ENCODE measurements at regions not wholly inside any gene's neighbourhood (a gene's known extent, or its start where the extent isn't known, plus 50 kb on each side); places are given as distances from the start of the nearest gene placed in this dataset.
"Not testable (repeated sequence)": the region's sequence is repeated elsewhere in the genome, so short reads cannot be mapped to it uniquely, and the experiment has no call there.

DNA sequence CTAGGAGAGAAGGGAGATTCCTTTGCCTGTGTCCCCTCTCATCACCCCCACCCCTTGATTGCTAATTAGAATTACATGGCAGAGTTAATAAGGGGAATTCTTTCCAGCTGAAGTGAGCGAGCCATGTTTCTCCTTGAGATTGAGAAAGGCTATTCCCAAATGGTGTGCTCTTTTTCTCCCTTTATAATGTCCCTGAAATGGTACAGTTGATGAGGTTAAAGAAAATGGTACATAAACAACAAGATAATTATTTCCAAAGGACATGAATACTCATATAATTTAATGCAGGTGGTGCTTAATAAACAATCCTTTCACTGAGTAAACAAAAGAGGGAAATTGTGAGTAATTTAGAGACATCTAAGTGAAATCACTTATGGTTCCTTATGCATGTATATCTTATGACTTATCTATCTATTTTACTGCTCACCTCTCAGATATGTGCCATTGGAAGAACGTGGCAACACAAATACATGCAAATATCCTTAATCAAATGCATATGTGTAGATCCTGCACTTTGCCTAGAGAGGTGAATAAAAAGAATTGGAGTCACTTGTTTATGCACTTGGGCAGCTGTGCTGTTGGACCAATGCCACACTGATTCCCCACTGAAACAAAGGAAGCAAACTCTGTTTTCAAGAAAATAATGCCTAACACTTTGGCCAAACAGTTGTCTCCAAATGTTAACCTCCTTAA is 106.6 kb upstream of the WDR44 start:
- Histone ChIP-seq H3K9me3 (ENCODE audit: control insufficient read depth, low read length) (no peaks in the 10 kb centered on the region), H3K27me3 (ENCODE audit: control insufficient read depth in 1 of 2, insufficient read depth in 2 of 2, low read length in 1 of 2) (no peaks in the 10 kb centered on the region), H3K4me1 (ENCODE audit: control insufficient read depth in 1 of 2, insufficient read depth in 2 of 2, low read length in 2 of 2) (no peaks in the 10 kb centered on the region), H3K27ac (ENCODE audit: low read depth in 1 of 2, low read length in 2 of 2) (no peak overlapping the region), H3K4me3 (ENCODE audit: low read length in 2 of 2) (no peak overlapping the region), H3K36me3 (ENCODE audit: control insufficient read depth in 1 of 2, insufficient read depth in 2 of 2, low read length in 1 of 2) (no peaks in the 10 kb centered on the region)
- DNase-seq (no peak), ATAC-seq (ENCODE audit: low FRiP score) (no peak)
- intact Hi-C loops (cut with DNase I) = no loop called here
- 45 to 58% methylated on average over 2 of the region's 2 CpGs for WGBS, 2 donors

GRCh38 chrX:118239913-118240698 is 105.8 kb upstream of the WDR44 start:
- Histone ChIP-seq H3K36me3 (ENCODE audit: control insufficient read depth in 1 of 2, insufficient read depth in 2 of 2, low read length in 1 of 2) (no peaks in the 10 kb centered on the region), H3K4me3 (ENCODE audit: low read length in 2 of 2) (no peak overlapping the region), H3K27me3 (ENCODE audit: control insufficient read depth in 1 of 2, insufficient read depth in 2 of 2, low read length in 1 of 2) (no peaks in the 10 kb centered on the region), H3K4me1 (ENCODE audit: control insufficient read depth in 1 of 2, insufficient read depth in 2 of 2, low read length in 2 of 2) (no peaks in the 10 kb centered on the region), H3K9me3 (ENCODE audit: control insufficient read depth, low read length) (no peaks in the 10 kb centered on the region), H3K27ac (ENCODE audit: low read depth in 1 of 2, low read length in 2 of 2) (no peak overlapping the region)
- intact Hi-C loops (cut with DNase I) = no loop called here
- no peak for DNase-seq
- no peak for ATAC-seq (ENCODE audit: low FRiP score)
- WGBS, 2 donors = 34 to 46% methylated on average over 6 of the region's 6 CpGs

- H3K4me1 ChIP-seq (ENCODE audit: control insufficient read depth in 1 of 2, insufficient read depth in 2 of 2, low read length in 2 of 2); H3K27ac ChIP-seq (ENCODE audit: low read depth in 1 of 2, low read length in 2 of 2); ATAC-seq (ENCODE audit: low FRiP score); DNase-seq; H3K36me3 ChIP-seq (ENCODE audit: control insufficient read depth in 1 of 2, insufficient read depth in 2 of 2, low read length in 1 of 2); H3K4me3 ChIP-seq (ENCODE audit: low read length in 2 of 2); H3K27me3 ChIP-seq (ENCODE audit: control insufficient read depth in 1 of 2, insufficient read depth in 2 of 2, low read length in 1 of 2); H3K9me3 ChIP-seq (ENCODE audit: control insufficient read depth, low read length); intact Hi-C loops (cut with DNase I): not testable (repeated sequence)
- 55 to 67% methylated on average over 1 to 2 of the region's 2 CpGs for WGBS, 2 donors
These were observed 98.9 kb upstream of the WDR44 start for GRCh38 chrX:118246961-118247360.

DNA sequence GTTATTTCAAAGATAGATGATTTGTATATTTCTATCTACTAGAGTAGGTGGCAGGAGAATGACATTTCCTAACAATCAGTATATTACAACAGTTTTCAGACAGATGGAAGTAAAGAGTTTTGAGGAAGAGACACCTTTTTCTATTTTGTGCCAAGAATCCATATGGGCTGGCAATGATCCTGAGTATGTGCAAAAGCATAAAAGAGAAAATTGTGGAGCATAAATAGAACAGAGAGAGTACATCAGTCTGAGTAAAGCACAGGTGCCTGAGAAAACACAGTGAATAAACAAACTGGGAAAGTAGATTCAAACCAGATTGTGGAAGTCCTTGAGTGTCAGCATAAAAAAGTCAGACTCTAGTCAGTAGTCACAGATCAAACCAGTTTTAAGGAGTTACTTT is 96.8 kb upstream of the WDR44 start:
- no peak for ATAC-seq (ENCODE audit: low FRiP score)
- no peak overlapping the region for H3K4me3 ChIP-seq (ENCODE audit: low read length in 2 of 2)
- H3K9me3 ChIP-seq (ENCODE audit: control insufficient read depth, low read length) = no peaks in the 10 kb centered on the region
- no peak for DNase-seq
- intact Hi-C loops (cut with DNase I) = no loop called here
- H3K27ac ChIP-seq (ENCODE audit: low read depth in 1 of 2, low read length in 2 of 2) = no peak overlapping the region
- H3K27me3 ChIP-seq (ENCODE audit: control insufficient read depth in 1 of 2, insufficient read depth in 2 of 2, low read length in 1 of 2) = no peaks in the 10 kb centered on the region
- H3K4me1 ChIP-seq (ENCODE audit: control insufficient read depth in 1 of 2, insufficient read depth in 2 of 2, low read length in 2 of 2) = no peaks in the 10 kb centered on the region
- no peaks in the 10 kb centered on the region for H3K36me3 ChIP-seq (ENCODE audit: control insufficient read depth in 1 of 2, insufficient read depth in 2 of 2, low read length in 1 of 2)

GRCh38 chrX:118250445-118250844 is 95.5 kb upstream of the WDR44 start:
- DNase-seq (no peak), ATAC-seq (ENCODE audit: low FRiP score) (no peak)
- H3K27me3 ChIP-seq (ENCODE audit: control insufficient read depth in 1 of 2, insufficient read depth in 2 of 2, low read length in 1 of 2) = no peaks in the 10 kb centered on the region
- H3K27ac ChIP-seq (ENCODE audit: low read depth in 1 of 2, low read length in 2 of 2) = no peak overlapping the region
- H3K9me3 ChIP-seq (ENCODE audit: control insufficient read depth, low read length) = no peaks in the 10 kb centered on the region
- intact Hi-C loops (cut with DNase I) = no loop called here
- no peaks in the 10 kb centered on the region for H3K4me1 ChIP-seq (ENCODE audit: control insufficient read depth in 1 of 2, insufficient read depth in 2 of 2, low read length in 2 of 2)
- H3K4me3 ChIP-seq (ENCODE audit: low read length in 2 of 2) = no peak overlapping the region
- no peaks in the 10 kb centered on the region for H3K36me3 ChIP-seq (ENCODE audit: control insufficient read depth in 1 of 2, insufficient read depth in 2 of 2, low read length in 1 of 2)
- 98% methylated on average over 1 of the region's 1 CpG for WGBS, 2 donors

GRCh38 chrX:118251271-118251670 is 94.6 kb upstream of the WDR44 start:
- peak; percentile 74 for ATAC-seq (ENCODE audit: low FRiP score)
- no peak for DNase-seq
- no peaks in the 10 kb centered on the region for H3K4me1 ChIP-seq (ENCODE audit: control insufficient read depth in 1 of 2, insufficient read depth in 2 of 2, low read length in 2 of 2)
- H3K27me3 ChIP-seq (ENCODE audit: control insufficient read depth in 1 of 2, insufficient read depth in 2 of 2, low read length in 1 of 2) = no peaks in the 10 kb centered on the region
- H3K36me3 ChIP-seq (ENCODE audit: control insufficient read depth in 1 of 2, insufficient read depth in 2 of 2, low read length in 1 of 2) = no peaks in the 10 kb centered on the region
- no peak overlapping the region for H3K4me3 ChIP-seq (ENCODE audit: low read length in 2 of 2)
- H3K27ac ChIP-seq (ENCODE audit: low read depth in 1 of 2, low read length in 2 of 2) = no peak overlapping the region
- no peaks in the 10 kb centered on the region for H3K9me3 ChIP-seq (ENCODE audit: control insufficient read depth, low read length)
- intact Hi-C loops (cut with DNase I) = no loop called here
- WGBS, 2 donors = 12 to 33% methylated on average over 3 of the region's 3 CpGs

GRCh38 chrX:118252967-118253366 is 92.9 kb upstream of the WDR44 start:
- no peak overlapping the region for H3K27ac ChIP-seq (ENCODE audit: low read depth in 1 of 2, low read length in 2 of 2)
- H3K9me3 ChIP-seq (ENCODE audit: control insufficient read depth, low read length) = no peaks in the 10 kb centered on the region
- no peak overlapping the region for H3K4me3 ChIP-seq (ENCODE audit: low read length in 2 of 2)
- intact Hi-C loops (cut with DNase I) = no loop called here
- no peaks in the 10 kb centered on the region for H3K4me1 ChIP-seq (ENCODE audit: control insufficient read depth in 1 of 2, insufficient read depth in 2 of 2, low read length in 2 of 2)
- H3K27me3 ChIP-seq (ENCODE audit: control insufficient read depth in 1 of 2, insufficient read depth in 2 of 2, low read length in 1 of 2) = no peaks in the 10 kb centered on the region
- 83 to 97% methylated on average over 2 of the region's 2 CpGs for WGBS, 2 donors
- ATAC-seq (ENCODE audit: low FRiP score) (no peak), DNase-seq (no peak)
- H3K36me3 ChIP-seq (ENCODE audit: control insufficient read depth in 1 of 2, insufficient read depth in 2 of 2, low read length in 1 of 2) = no peaks in the 10 kb centered on the region

DNA sequence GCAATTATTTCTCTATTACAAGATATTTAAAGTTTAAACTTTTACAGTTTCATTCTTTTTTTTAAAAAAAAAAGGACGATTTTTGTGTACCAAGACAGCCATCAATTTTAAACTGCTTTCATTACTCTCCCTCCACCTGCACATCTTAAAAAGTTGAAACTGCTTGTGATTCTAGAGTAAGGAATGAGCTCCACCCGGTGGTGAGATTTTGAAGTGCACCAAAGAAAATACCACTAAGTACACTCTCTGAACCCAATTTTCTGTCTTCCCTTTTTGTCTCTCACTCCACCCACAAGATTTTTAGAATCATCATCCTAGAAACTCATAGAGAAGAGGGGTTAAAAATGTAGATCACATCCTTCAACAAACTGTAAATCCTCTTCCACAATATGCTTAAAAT is 91.3 kb upstream of the WDR44 start:
- Histone ChIP-seq H3K36me3 (ENCODE audit: control insufficient read depth in 1 of 2, insufficient read depth in 2 of 2, low read length in 1 of 2) (no peaks in the 10 kb centered on the region), H3K27ac (ENCODE audit: low read depth in 1 of 2, low read length in 2 of 2) (no peak overlapping the region), H3K4me3 (ENCODE audit: low read length in 2 of 2) (no peak overlapping the region), H3K27me3 (ENCODE audit: control insufficient read depth in 1 of 2, insufficient read depth in 2 of 2, low read length in 1 of 2) (no peaks in the 10 kb centered on the region), H3K9me3 (ENCODE audit: control insufficient read depth, low read length) (no peaks in the 10 kb centered on the region), H3K4me1 (ENCODE audit: control insufficient read depth in 1 of 2, insufficient read depth in 2 of 2, low read length in 2 of 2) (no peaks in the 10 kb centered on the region)
- intact Hi-C loops (cut with DNase I) = no loop called here
- ATAC-seq (ENCODE audit: low FRiP score) = no peak
- no peak for DNase-seq
- WGBS, 2 donors = 1 to 2% methylated on average over 2 of the region's 2 CpGs

DNA sequence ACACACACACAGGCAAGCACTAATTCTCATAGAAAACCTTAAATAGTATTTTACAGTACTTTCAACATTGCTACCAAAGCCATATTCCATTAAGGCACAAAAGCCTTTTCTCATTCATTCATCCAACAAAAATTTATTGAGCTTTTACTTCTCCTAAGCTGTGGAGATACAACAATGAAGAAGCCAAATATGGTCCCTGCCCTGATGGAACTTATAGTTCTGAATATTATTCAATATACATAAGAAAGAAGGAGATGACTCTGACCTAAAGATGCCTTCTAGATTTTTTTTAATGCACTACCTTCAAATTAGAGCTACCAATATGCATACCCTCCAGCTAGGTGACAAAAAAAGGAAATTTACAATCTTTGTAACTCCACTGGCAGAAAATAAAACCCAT is 90.0 kb upstream of the WDR44 start:
- no peaks in the 10 kb centered on the region for H3K9me3 ChIP-seq (ENCODE audit: control insufficient read depth, low read length)
- no peak overlapping the region for H3K27ac ChIP-seq (ENCODE audit: low read depth in 1 of 2, low read length in 2 of 2)
- no peak overlapping the region for H3K4me3 ChIP-seq (ENCODE audit: low read length in 2 of 2)
- ATAC-seq (ENCODE audit: low FRiP score) (no peak), DNase-seq (no peak)
- H3K4me1 ChIP-seq (ENCODE audit: control insufficient read depth in 1 of 2, insufficient read depth in 2 of 2, low read length in 2 of 2) = no peaks in the 10 kb centered on the region
- intact Hi-C loops (cut with DNase I) = no loop called here
- H3K36me3 ChIP-seq (ENCODE audit: control insufficient read depth in 1 of 2, insufficient read depth in 2 of 2, low read length in 1 of 2) = no peaks in the 10 kb centered on the region
- no peaks in the 10 kb centered on the region for H3K27me3 ChIP-seq (ENCODE audit: control insufficient read depth in 1 of 2, insufficient read depth in 2 of 2, low read length in 1 of 2)
